ENCODE measurements at regions not wholly inside any gene's neighbourhood (a gene's known extent, or its start where the extent isn't known, plus 50 kb on each side); places are given as distances from the start of the nearest gene placed in this dataset.

DNA sequence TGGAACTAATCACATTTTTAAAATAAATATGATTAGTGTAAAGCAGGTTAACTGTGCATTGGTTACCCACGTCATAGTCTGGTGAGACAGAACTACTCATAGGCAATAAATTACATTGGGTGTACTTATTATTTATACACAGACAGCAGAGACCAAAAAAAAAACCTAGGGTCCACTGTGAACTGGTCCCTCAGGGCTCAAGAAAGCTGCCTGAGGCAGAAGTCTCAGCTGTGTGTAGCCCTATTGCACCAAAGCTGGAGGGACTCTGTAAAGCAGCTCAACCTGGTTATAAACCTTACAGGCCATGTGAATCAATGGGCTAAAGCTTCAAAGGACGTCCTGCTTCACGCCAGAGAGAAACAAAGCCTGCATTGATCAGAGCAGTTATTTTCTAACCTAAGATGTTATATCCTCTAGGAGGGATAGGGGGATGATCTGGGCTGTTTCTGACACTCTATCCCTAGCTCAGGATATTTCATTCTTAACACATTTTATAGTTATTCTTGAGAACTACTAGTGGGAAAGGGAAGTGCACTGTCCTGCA lies 432.2 kb upstream of the ANO3 start:
- intact Hi-C loops (cut with DNase I; ENCODE audit: low total_unique reads) = no loop called here
- no peak for DNase-seq (ENCODE audit: low spot score in 2 of 2)
- no peak for TF ChIP-seq POLR2A (IDR thresholded peaks at IDR 0.05)
- no peak overlapping the region for H3K4me3 ChIP-seq (ENCODE audit: low read depth, poor library complexity, severe bottlenecking)
- WGBS, 2 donors = 59 to 76% methylated on average over 3 of the region's 3 CpGs

- intact Hi-C loops (cut with DNase I; ENCODE audit: low total_unique reads) = no loop called here
- no peak for DNase-seq (ENCODE audit: low spot score in 2 of 2)
- H3K4me3 ChIP-seq (ENCODE audit: low read depth, poor library complexity, severe bottlenecking) = no peak overlapping the region
- TF ChIP-seq POLR2A (IDR thresholded peaks at IDR 0.05) = no peak
- TF ChIP-seq CTCF (IDR thresholded peaks at IDR 0.05) = no peak
- WGBS, 2 donors = 93 to 95% methylated on average over 4 of the region's 4 CpGs
Measured at GRCh38 chr11:25900814-25901213, 431.1 kb upstream of the ANO3 start.

DNA sequence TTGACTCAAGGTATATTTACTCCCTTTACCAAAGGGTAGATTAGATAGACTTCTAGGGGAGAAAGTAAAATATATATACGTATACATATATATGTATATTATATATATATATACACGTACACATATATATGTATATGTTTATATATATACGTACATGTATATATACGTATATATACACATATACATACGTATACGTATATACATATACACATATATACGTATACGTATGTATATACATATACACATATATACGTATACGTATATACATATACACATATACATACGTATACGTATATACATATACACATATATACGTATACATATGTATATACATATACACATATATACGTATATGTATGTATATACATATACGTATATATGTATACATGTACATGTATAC lies 430.5 kb upstream of the ANO3 start:
- WGBS, 2 donors = 87 to 90% methylated on average over 15 of the region's 15 CpGs
- intact Hi-C loops (cut with DNase I; ENCODE audit: low total_unique reads) = no loop called here
- TF ChIP-seq POLR2A (IDR thresholded peaks at IDR 0.05) (no peak), CTCF (IDR thresholded peaks at IDR 0.05) (no peak)
- DNase-seq (ENCODE audit: low spot score in 2 of 2) = no peak
- H3K4me3 ChIP-seq (ENCODE audit: low read depth, poor library complexity, severe bottlenecking) = no peak overlapping the region

DNA sequence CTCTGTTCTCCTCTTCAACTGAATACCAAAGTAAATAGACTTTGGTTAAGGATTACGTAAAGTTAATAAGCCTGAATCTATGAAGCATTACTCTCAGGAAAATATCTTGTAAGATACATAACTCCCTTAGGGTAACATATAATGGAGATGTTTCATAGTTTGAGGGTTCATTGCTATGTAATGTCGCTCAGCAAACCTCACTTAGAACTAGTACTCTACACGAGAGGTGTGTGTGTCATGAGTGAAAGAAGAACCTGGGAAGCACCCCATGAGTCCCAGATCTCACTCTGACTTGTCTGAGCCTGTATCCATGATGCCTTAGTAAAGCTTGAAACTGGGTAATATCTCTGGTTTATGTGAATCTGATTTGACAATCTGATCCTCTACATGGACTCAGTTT lies 429.5 kb upstream of the ANO3 start:
- DNase-seq (ENCODE audit: low spot score in 2 of 2) = no peak
- WGBS, 2 donors = 56 to 70% methylated on average over 3 of the region's 3 CpGs
- intact Hi-C loops (cut with DNase I; ENCODE audit: low total_unique reads) = no loop called here

GRCh38 chr11:25908726-25909125 lies 423.2 kb upstream of the ANO3 start:
- no peak overlapping the region for H3K4me3 ChIP-seq (ENCODE audit: low read depth, poor library complexity, severe bottlenecking)
- 69 to 75% methylated on average over 2 of the region's 2 CpGs for WGBS, 2 donors

More for the DNA sequence above, 429.5 kb upstream of the ANO3 start:
- H3K4me3 ChIP-seq (ENCODE audit: low read depth, poor library complexity, severe bottlenecking) = no peak overlapping the region
- TF ChIP-seq CTCF (IDR thresholded peaks at IDR 0.05) = no peak
- no peak for TF ChIP-seq POLR2A (IDR thresholded peaks at IDR 0.05)

GRCh38 chr11:25910086-25910485 lies 421.8 kb upstream of the ANO3 start:
- intact Hi-C loops (cut with DNase I; ENCODE audit: low total_unique reads) = loop anchor here (5.0 kb wide), 1 partner anchor 1263 kb away; no protein-coding TSS in a partner anchor
- 29 to 40% methylated on average over 1 of the region's 1 CpG for WGBS, 2 donors
- DNase-seq (ENCODE audit: low spot score in 2 of 2) = no peak
- TF ChIP-seq POLR2A (IDR thresholded peaks at IDR 0.05) = no peak
- TF ChIP-seq CTCF (IDR thresholded peaks at IDR 0.05) = no peak
- H3K4me3 ChIP-seq (ENCODE audit: low read depth, poor library complexity, severe bottlenecking) = no peak overlapping the region

More at GRCh38 chr11:25908726-25909125, 423.2 kb upstream of the ANO3 start:
- DNase-seq (ENCODE audit: low spot score in 2 of 2) = no peak
- intact Hi-C loops (cut with DNase I; ENCODE audit: low total_unique reads) = loop anchor here (5.0 kb wide), 1 partner anchor 1659 kb away; no protein-coding TSS in a partner anchor
- TF ChIP-seq CTCF (IDR thresholded peaks at IDR 0.05) (no peak), POLR2A (IDR thresholded peaks at IDR 0.05) (no peak)
